OCI-LY7 (cell line): ENCODE measurements at regions not wholly inside any gene's neighbourhood (a gene's known extent, or its start where the extent isn't known, plus 50 kb on each side); places are given as distances from the start of the nearest gene placed in this dataset.

Experiments used
- BruUV-seq: library from RNA; stranded (reverse); fragments of 400-500 nt; replicated peaks from 2 replicates; lab custom pipeline; 2021; lab: Mats Ljungman, UMichigan
- CTCF ChIA-PET: fragments of 300-600 bp; sonication (Branson Sonifier 250); formaldehyde crosslinking; loops from one replicate; lab custom pipeline; 2022; ENCODE audit warnings: antibody characterized with exemption; ENCODE audit not compliant: unreplicated experiment; lab: Charles Lee
- POLR2A ChIA-PET: fragments of 300-600 bp; sonication (Branson Sonifier 250); formaldehyde crosslinking; loops from one replicate; lab custom pipeline; 2022; ENCODE audit warnings: antibody characterized with exemption; lab: Charles Lee
- DNase-seq: peaks from one replicate; pipeline ENCODE4 v3.0.0-alpha.2; 2015; ENCODE audit warnings: low spot score
- H2AFZ ChIP-seq: fragments of 200-600 bp; sonication (generic), shearing (Covaris generic); 2 replicates; pipeline ENCODE4 v1.6.1; 2014; ENCODE audit warnings: mild to moderate bottlenecking, antibody characterized with exemption, low read length, moderate library complexity
- H3K27ac ChIP-seq: fragments of 200-600 bp; sonication (generic); 2 replicates; pipeline ENCODE4 v1.5.1; 2014; ENCODE audit warnings: mixed run types, low read depth, mild to moderate bottlenecking, moderate library complexity, low read length, inconsistent platforms; ENCODE audit not compliant: poor library complexity, severe bottlenecking
- H3K36me3 ChIP-seq: fragments of 200-600 bp; sonication (generic); 2 replicates; pipeline ENCODE4 v1.6.1; 2014; ENCODE audit warnings: mild to moderate bottlenecking, antibody characterized with exemption, low read length, moderate library complexity, mixed read lengths; ENCODE audit not compliant: insufficient read depth
- H3K4me1 ChIP-seq: fragments of 200-600 bp; sonication (generic); 2 replicates; pipeline ENCODE4 v1.5.1; 2014; ENCODE audit warnings: mild to moderate bottlenecking, low read length; ENCODE audit not compliant: insufficient read depth, poor library complexity, severe bottlenecking
- H3K4me2 ChIP-seq: fragments of 200-600 bp; sonication (generic); 2 replicates; pipeline ENCODE4 v1.6.1; 2014; ENCODE audit warnings: mild to moderate bottlenecking, low read length
- H3K4me3 ChIP-seq: fragments of 200-600 bp; sonication (generic); 2 replicates; pipeline ENCODE4 v1.5.1; 2014; ENCODE audit warnings: mild to moderate bottlenecking, low read depth, low read length; ENCODE audit not compliant: poor library complexity, severe bottlenecking
- H3K79me2 ChIP-seq: fragments of 200-600 bp; sonication (generic); 2 replicates; pipeline ENCODE4 v1.6.1; 2016; ENCODE audit warnings: low read depth, mild to moderate bottlenecking, low read length, moderate library complexity, mixed read lengths; ENCODE audit not compliant: insufficient read depth
- H3K9me2 ChIP-seq: fragments of 200-600 bp; sonication (generic); 2 replicates; pipeline ENCODE4 v1.6.1; 2016; ENCODE audit warnings: mild to moderate bottlenecking, low read length, mixed read lengths; ENCODE audit not compliant: insufficient read depth
- H3K9me3 ChIP-seq: fragments of 200-600 bp; sonication (generic); 2 replicates; pipeline ENCODE4 v1.6.1; 2014; ENCODE audit warnings: mild to moderate bottlenecking, mixed run types, low read length, mixed read lengths
- H4K20me1 ChIP-seq: fragments of 200-600 bp; sonication (generic); 2 replicates; pipeline ENCODE4 v1.6.1; 2014; ENCODE audit warnings: mild to moderate bottlenecking, antibody characterized with exemption, low read length, moderate library complexity, mixed read lengths; ENCODE audit not compliant: insufficient read depth
- CTCF ChIP-seq: fragments of 200-600 bp; sonication (generic); conservative IDR thresholded peaks from 2 replicates; pipeline ENCODE4 v1.5.1; 2014; ENCODE audit warnings: mild to moderate bottlenecking, antibody characterized with exemption, low read length, moderate library complexity, mixed read lengths
- EZH2phosphoT487 ChIP-seq: fragments of 200-600 bp; sonication (generic); IDR thresholded peaks from 2 replicates; pipeline ENCODE4 v1.6.1; 2018; ENCODE audit warnings: low read depth, borderline replicate concordance, mild to moderate bottlenecking, mixed run types, antibody characterized with exemption, low read length, moderate library complexity, mixed read lengths
- intact Hi-C: fragments of 100-400 bp; cut with micrococcal nuclease; formaldehyde crosslinking; loops from one replicate; pipeline ENCODE4 v1.10.0; 2022; ENCODE audit not compliant: unreplicated experiment

DNA sequence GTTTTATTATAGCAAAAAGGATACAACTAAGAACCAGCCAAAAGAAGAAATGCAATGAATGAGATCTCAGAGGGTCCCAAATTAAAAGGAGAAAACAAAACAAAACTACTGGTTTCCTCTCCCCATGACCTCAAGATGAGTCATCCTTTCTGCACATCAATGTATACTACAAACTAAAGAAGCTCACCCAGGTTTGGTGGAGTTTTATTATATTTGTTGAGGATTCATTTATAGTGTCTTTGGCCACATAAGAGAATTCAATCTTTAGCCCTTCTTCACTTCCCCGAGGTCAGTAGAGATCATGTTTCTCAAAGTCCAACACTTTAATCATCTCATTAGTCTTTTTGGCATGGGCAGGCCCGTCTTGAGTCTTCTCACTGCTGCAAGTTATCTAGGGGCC, 210.6 kb downstream of the SLC6A15 start:
- no peak overlapping the region for H3K4me3 ChIP-seq
- no peaks in the 10 kb centered on the region for H3K36me3 ChIP-seq
- H3K4me2 ChIP-seq = no peak overlapping the region
- no peaks in the 10 kb centered on the region for H3K79me2 ChIP-seq
- H3K27ac ChIP-seq = no peak overlapping the region
- H2AFZ ChIP-seq = no peak overlapping the region
- no peaks in the 10 kb centered on the region for H4K20me1 ChIP-seq
- ChIA-PET POLR2A (interaction anchor here (0.5 kb wide), 1 partner anchor 11 kb away, joined by 4 read pairs; no protein-coding TSS in a partner anchor), CTCF (no interaction called here)
- intact Hi-C loops = no loop called here
- no peaks in the 10 kb centered on the region for H3K4me1 ChIP-seq
- TF ChIP-seq CTCF = no peak
- no peak for TF ChIP-seq EZH2phosphoT487
- H3K9me3 ChIP-seq = no peaks in the 10 kb centered on the region
- no peaks in the 10 kb centered on the region for H3K9me2 ChIP-seq
- no peak for DNase-seq
- BruUV-seq = no TSS peak

DNA sequence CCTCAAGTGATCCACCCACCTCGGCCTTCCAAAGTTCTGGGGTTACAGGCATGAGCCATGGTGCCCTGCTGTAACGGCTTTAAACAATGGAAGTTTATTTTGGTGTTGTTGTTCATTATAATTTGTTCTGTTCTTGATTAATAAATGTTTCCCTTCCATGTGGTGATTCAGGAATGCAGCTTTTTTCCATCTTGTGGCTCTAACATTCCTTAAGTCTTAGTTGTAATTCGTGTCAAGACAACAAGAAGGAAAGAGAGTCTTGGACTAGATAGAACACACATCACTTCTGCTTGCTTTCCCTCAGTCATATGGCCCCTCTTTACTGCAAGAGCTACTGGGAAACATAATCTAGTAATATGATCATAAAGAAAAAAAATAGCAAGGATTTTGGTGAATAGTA, 211.6 kb downstream of the SLC6A15 start:
- H3K9me2 ChIP-seq = no peaks in the 10 kb centered on the region
- no peak overlapping the region for H3K27ac ChIP-seq
- no peak for TF ChIP-seq CTCF
- TF ChIP-seq EZH2phosphoT487 = no peak
- no peaks in the 10 kb centered on the region for H3K79me2 ChIP-seq
- H3K9me3 ChIP-seq = no peaks in the 10 kb centered on the region
- ChIA-PET POLR2A (interaction anchor here (0.6 kb wide), 1 partner anchor 1733 kb away, joined by 3 read pairs; no protein-coding TSS in a partner anchor), CTCF (no interaction called here)
- intact Hi-C loops = no loop called here
- H3K4me3 ChIP-seq = no peak overlapping the region
- no peaks in the 10 kb centered on the region for H3K36me3 ChIP-seq
- DNase-seq = no peak
- BruUV-seq = no TSS peak
- H3K4me1 ChIP-seq = no peaks in the 10 kb centered on the region
- H3K4me2 ChIP-seq = no peak overlapping the region
- H2AFZ ChIP-seq = no peak overlapping the region
- H4K20me1 ChIP-seq = no peaks in the 10 kb centered on the region

DNA sequence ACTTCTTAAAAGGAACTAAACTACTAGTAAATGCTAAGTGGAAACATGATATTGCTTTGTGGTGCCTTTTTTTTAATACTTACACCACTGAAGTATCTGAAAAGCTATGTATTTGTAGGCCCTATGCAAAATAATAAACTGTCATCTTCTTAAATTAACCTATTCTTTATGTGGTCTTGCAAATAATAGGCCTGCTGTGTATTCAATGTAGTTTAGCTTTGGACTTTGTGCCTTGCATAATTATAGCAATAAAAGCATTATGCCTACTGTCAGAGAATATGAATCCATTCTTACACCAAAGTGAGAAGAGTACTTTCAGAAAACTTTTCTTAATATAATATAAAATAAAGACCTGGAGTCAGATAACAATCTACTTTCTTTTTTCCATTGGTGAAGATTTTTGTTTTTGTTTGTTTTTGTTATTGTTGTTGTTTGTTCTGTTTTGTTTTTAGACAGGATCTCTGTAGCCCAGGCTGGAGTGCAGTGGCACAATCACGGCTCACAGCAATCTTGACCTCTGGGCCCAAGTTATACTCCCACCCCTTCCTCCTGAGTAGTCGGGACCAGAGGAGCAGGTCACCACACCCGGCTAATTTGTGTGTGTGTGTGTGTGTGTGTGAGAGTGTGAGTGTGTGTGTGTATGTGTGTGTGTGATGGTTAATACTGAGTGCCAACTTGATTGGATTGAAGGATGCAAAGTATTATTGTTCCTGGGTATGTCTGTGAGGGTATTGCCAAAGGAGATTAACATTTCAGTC, 213.8 kb downstream of the SLC6A15 start:
- Histone ChIP-seq H3K36me3 (no peaks in the 10 kb centered on the region), H3K27ac (no peak overlapping the region), H3K9me3 (no peaks in the 10 kb centered on the region), H4K20me1 (no peaks in the 10 kb centered on the region), H2AFZ (no peak overlapping the region), H3K4me1 (no peaks in the 10 kb centered on the region), H3K79me2 (no peaks in the 10 kb centered on the region), H3K4me3 (no peak overlapping the region), H3K9me2 (no peaks in the 10 kb centered on the region), H3K4me2 (no peak overlapping the region)
- CTCF ChIA-PET = no interaction called here
- POLR2A ChIA-PET = interaction anchor here (0.9 kb wide), 1 partner anchor 26 kb away, joined by 3 read pairs; no protein-coding TSS in a partner anchor
- TF ChIP-seq EZH2phosphoT487 (no peak), CTCF (no peak)
- no peak for DNase-seq
- intact Hi-C loops = no loop called here
- BruUV-seq = no TSS peak
